Body of pancreas (tissue), 4 donors: ENCODE measurements at regions not wholly inside any gene's neighbourhood (a gene's known extent, or its start where the extent isn't known, plus 50 kb on each side); places are given as distances from the start of the nearest gene placed in this dataset.

ENCODE experiments used
- ATAC-seq: fragments of 150-250 bp; one replicate; pipeline ENCODE4 v1.9.1; 2016
- DNase-seq, 4 donors: peaks; one replicate each; pipeline ENCODE4 v3.0.0-alpha.2; 2019
- H3K27ac ChIP-seq, 4 donors: fragments of 200-600 bp; sonication (generic); 1 replicate in 3 of 4; 2 replicates in 1 of 4; pipeline versions ENCODE4 v1.5.1 to v1.6.1; 2016 to 2019; ENCODE audit warnings: mild to moderate bottlenecking in 1 of 4, mixed read lengths in 1 of 4, moderate library complexity in 1 of 4
- H3K27me3 ChIP-seq, 2 donors: fragments of 200-600 bp; sonication (generic); one replicate each; pipeline ENCODE4 v1.6.0; 2016; ENCODE audit warnings: mild to moderate bottlenecking in 1 of 2
- H3K36me3 ChIP-seq, 2 donors: fragments of 200-600 bp; sonication (generic); replicated peaks in 1 of 2; 2 replicates each; pipeline ENCODE4 v1.5.1; 2016; ENCODE audit warnings: low read depth in 2 of 2; ENCODE audit not compliant: insufficient read depth in 1 of 2
- H3K4me1 ChIP-seq: fragments of 200-600 bp; sonication (generic); one replicate; pipeline ENCODE4 v1.6.0; 2016
- H3K4me3 ChIP-seq, 2 donors: fragments of 200-600 bp; sonication (generic); 1 replicate in 1 of 2; 2 replicates in 1 of 2; pipeline ENCODE4 v1.5.1; 2016 to 2019
- H3K9me3 ChIP-seq, 3 donors: fragments of 200-600 bp; sonication (generic); 1 replicate in 2 of 3; 2 replicates in 1 of 3; pipeline ENCODE4 v1.5.1; 2016
- POLR2A ChIP-seq, 3 donors: fragments of 450-650 bp; IDR thresholded peaks; one replicate each; pipeline ENCODE4 v1.6.1; 2016; ENCODE audit warnings: antibody characterized with exemption in 3 of 3, mild to moderate bottlenecking in 2 of 3
- WGBS, 2 donors: methylation state at CpG; one replicate each; pipeline ENCODE4 v1.1.5; 2017; 5-methylcytosine and 5-hydroxymethylcytosine counted together
- intact Hi-C: fragments of 100-400 bp; cut with DNase I; formaldehyde crosslinking; loops from one replicate; pipeline ENCODE4 v1.15.1; 2023
- TF ChIP-seq, protein P1 (sequence below), 7 experiments: fragments of 450-650 bp in 4 of 7; fragments of 200-600 bp in 3 of 7; sonication (generic) in 3 of 7; IDR thresholded peaks; one replicate each; pipeline ENCODE4 v1.5.1; 2016 to 2019; ENCODE audit warnings: antibody characterized with exemption in 7 of 7

DNA sequence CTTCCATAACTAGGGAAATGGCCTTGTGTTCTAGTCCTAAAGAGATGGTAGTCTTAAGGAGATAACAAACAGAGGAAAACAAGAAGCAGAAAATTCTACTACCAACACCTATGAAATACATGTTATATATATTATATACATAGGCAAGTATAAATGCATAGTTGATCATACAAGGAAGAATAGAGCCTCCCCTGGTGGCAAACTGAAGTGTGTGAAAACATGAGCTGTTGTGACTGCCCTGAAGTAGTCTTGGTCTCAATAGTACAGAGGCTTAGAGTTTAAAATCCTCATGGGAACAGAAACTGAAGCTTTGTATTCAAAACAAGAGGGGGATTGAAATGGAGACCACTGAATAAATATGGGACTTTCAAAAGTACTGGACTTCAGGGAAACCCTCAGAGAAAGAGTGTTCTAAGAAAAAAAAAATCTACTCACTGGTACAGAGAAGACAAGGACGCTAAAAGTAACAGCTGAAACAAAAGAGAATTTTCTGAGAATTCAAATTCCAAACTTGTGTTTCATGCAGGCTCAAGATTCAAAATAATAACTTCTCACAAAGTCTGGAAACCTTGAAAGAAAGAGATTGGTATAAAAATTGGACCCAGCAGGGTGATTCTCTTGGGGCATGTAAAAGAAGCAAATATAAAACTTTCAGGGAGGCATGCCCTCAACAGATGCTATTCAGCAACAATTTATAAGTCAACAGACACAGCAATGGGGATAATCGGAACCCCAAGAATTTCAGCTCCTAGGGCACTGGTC lies 59.7 kb upstream of the SAMD3 start:
- Histone ChIP-seq H3K9me3 (no peaks in the 10 kb centered on the region), H3K4me1 (no peaks in the 10 kb centered on the region), H3K36me3 (no peaks in the 10 kb centered on the region), H3K4me3 (no peak overlapping the region), H3K27me3 (no peaks in the 10 kb centered on the region), H3K27ac (no peak overlapping the region)
- 77 to 81% methylated on average over 2 of the region's 2 CpGs for WGBS, 2 donors
- no peak for ATAC-seq
- intact Hi-C loops: no loop called here
- no peak for TF ChIP-seq POLR2A (IDR thresholded peaks at IDR 0.05)
- TF ChIP-seq, protein P1, sequence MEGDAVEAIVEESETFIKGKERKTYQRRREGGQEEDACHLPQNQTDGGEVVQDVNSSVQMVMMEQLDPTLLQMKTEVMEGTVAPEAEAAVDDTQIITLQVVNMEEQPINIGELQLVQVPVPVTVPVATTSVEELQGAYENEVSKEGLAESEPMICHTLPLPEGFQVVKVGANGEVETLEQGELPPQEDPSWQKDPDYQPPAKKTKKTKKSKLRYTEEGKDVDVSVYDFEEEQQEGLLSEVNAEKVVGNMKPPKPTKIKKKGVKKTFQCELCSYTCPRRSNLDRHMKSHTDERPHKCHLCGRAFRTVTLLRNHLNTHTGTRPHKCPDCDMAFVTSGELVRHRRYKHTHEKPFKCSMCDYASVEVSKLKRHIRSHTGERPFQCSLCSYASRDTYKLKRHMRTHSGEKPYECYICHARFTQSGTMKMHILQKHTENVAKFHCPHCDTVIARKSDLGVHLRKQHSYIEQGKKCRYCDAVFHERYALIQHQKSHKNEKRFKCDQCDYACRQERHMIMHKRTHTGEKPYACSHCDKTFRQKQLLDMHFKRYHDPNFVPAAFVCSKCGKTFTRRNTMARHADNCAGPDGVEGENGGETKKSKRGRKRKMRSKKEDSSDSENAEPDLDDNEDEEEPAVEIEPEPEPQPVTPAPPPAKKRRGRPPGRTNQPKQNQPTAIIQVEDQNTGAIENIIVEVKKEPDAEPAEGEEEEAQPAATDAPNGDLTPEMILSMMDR (IDR thresholded peaks at IDR 0.05): peak in 2 of 7 experiments; percentile 9
- no peak for DNase-seq

DNA sequence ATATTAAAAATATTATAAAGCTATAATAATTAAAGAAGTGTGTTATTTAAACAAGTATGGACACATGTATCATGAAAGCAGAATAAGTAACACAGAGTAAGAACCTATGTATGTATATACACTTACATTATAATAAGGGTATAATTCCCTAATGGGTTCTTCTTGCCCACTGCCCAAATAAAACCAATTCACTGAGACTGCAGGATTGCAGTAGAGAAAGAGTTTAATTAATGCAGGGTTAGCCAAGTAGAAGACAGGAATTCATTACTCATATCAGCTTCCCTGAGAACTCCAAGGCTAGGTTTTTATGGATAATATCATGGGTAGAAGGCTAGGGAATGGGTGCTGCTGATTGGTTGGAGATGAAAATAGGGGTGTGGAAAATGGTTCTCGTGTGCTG lies 53.8 kb upstream of the SAMD3 start:
- Histone ChIP-seq H3K27me3 (no peaks in the 10 kb centered on the region), H3K36me3 (no peaks in the 10 kb centered on the region), H3K4me3 (no peak overlapping the region), H3K9me3 (peaks cover 0 to 14% (median 0%) of the 10 kb centered on the region in 3 donors), H3K27ac (no peak overlapping the region), H3K4me1 (no peaks in the 10 kb centered on the region)
- TF ChIP-seq POLR2A (IDR thresholded peaks at IDR 0.05): no peak
- TF ChIP-seq, protein P1 (IDR thresholded peaks at IDR 0.05): no peak
- intact Hi-C loops: no loop called here
- ATAC-seq (no peak), DNase-seq (no peak)
- 74 to 88% methylated on average over 1 of the region's 1 CpG for WGBS, 2 donors

DNA sequence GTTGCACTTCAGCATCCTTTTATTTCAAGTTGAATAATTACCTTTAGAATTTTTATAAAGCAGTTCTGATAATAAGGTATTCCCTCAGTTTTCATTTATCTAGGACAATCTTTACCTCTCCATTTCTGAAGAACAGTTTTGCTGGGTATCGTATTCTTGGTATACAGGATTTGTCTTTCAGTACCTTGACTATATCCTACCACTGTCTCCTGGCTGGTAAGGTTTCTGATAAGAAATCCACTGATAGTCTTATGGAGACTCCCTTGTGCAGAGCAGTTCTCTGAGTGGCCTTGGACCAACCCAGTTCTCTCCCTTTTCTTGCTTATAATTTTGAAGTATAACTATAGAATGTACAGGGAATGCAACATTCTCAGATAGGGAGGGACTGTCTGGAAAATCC lies 51.3 kb upstream of the SAMD3 start:
- no peak for DNase-seq

More for the DNA sequence above, 51.3 kb upstream of the SAMD3 start:
- no peaks in the 10 kb centered on the region for H3K36me3 ChIP-seq
- H3K27me3 ChIP-seq: no peaks in the 10 kb centered on the region
- H3K4me1 ChIP-seq: no peaks in the 10 kb centered on the region
- no peak for ATAC-seq
- WGBS, 2 donors: 88 to 95% methylated on average over 1 of the region's 1 CpG
- peaks cover 0 to 14% (median 0%) of the 10 kb centered on the region in 3 donors for H3K9me3 ChIP-seq
- no peak overlapping the region for H3K27ac ChIP-seq
- intact Hi-C loops: no loop called here
- TF ChIP-seq, protein P1 (IDR thresholded peaks at IDR 0.05): no peak
- H3K4me3 ChIP-seq: no peak overlapping the region
